SK-N-SH (cell line): ENCODE measurements at regions not wholly inside any gene's neighbourhood (a gene's known extent, or its start where the extent isn't known, plus 50 kb on each side); places are given as distances from the start of the nearest gene placed in this dataset.

ENCODE experiments used
- EZH2phosphoT487 ChIP-seq: fragments of 200-600 bp; sonication (generic); IDR thresholded peaks from 2 replicates; pipeline ENCODE4 v1.6.1; 2017; ENCODE audit warnings: low read depth, mixed run types, mild to moderate bottlenecking, antibody characterized with exemption, moderate library complexity, borderline replicate concordance
- POLR2AphosphoS5 ChIP-seq: IDR thresholded peaks from 2 replicates; pipeline ENCODE4 v1.6.1; 2012; ENCODE audit warnings: low read depth, low read length
- SMC3 ChIP-seq: IDR thresholded peaks from 2 replicates; pipeline ENCODE4 v1.6.1; 2012; ENCODE audit warnings: low read depth, low read length, improper control_type of control experiment
- TEAD4 ChIP-seq: IDR thresholded peaks from 2 replicates; pipeline ENCODE4 v1.4.0; 2012; ENCODE audit warnings: mild to moderate bottlenecking, borderline replicate concordance; ENCODE audit not compliant: insufficient read depth
- YY1 ChIP-seq: IDR thresholded peaks from 2 replicates; pipeline ENCODE4 v1.4.0; 2012; ENCODE audit warnings: low read depth, mild to moderate bottlenecking
- TF ChIP-seq, protein P1 (sequence below): IDR thresholded peaks from 2 replicates; pipeline ENCODE4 v1.4.0; 2012; ENCODE audit warnings: low read depth, borderline replicate concordance
- TF ChIP-seq, protein P2 (sequence below): fragments of 150-350 bp; IDR thresholded peaks from 2 replicates; pipeline ENCODE4 v1.6.1; 2017; ENCODE audit warnings: antibody characterized with exemption, low read length, low read depth, borderline replicate concordance
- TF ChIP-seq, protein P3 (sequence below): fragments of 200-600 bp; sonication (generic); IDR thresholded peaks from 2 replicates; pipeline ENCODE4 v1.6.1; 2017; ENCODE audit warnings: antibody characterized with exemption, mild to moderate bottlenecking, moderate library complexity

DNA sequence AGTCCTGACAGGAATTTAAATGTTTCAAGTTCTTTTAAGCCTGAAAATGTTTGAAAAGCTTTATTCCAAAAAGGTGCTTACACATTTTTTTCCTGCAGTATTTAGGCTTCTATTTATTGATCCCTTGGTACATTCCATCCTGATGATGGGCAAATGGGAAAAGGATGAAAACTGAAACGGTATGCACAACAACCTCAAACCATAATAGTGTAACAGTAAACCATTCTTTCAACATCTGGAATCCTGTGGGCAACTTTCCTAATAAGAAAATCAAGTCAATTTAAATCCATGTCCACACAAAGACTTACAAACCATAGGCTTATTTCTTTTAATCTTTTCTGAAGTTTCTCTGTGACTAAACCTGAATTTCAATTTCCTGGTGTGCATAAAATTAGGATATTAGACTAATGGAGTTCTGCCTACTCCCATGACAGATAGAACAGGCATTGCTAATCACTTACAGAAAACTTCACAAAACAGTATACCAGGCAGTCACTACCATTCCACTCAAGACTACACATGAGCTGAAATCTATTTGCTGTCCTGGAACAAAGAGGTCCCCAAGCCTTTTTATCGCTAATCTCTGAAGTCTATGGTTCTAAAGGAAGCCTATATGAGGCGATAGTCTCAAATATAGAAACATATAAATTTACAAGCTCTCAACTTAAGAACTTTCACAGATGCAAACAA is 103.3 kb downstream of the DLEU7 start:
- no peak for TF ChIP-seq SMC3
- no peak for TF ChIP-seq POLR2AphosphoS5
- TF ChIP-seq, protein P1, sequence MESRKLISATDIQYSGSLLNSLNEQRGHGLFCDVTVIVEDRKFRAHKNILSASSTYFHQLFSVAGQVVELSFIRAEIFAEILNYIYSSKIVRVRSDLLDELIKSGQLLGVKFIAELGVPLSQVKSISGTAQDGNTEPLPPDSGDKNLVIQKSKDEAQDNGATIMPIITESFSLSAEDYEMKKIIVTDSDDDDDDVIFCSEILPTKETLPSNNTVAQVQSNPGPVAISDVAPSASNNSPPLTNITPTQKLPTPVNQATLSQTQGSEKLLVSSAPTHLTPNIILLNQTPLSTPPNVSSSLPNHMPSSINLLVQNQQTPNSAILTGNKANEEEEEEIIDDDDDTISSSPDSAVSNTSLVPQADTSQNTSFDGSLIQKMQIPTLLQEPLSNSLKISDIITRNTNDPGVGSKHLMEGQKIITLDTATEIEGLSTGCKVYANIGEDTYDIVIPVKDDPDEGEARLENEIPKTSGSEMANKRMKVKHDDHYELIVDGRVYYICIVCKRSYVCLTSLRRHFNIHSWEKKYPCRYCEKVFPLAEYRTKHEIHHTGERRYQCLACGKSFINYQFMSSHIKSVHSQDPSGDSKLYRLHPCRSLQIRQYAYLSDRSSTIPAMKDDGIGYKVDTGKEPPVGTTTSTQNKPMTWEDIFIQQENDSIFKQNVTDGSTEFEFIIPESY: no peak
- TF ChIP-seq, protein P2, sequence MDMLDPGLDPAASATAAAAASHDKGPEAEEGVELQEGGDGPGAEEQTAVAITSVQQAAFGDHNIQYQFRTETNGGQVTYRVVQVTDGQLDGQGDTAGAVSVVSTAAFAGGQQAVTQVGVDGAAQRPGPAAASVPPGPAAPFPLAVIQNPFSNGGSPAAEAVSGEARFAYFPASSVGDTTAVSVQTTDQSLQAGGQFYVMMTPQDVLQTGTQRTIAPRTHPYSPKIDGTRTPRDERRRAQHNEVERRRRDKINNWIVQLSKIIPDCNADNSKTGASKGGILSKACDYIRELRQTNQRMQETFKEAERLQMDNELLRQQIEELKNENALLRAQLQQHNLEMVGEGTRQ: no peak
- no peak for TF ChIP-seq EZH2phosphoT487
- TF ChIP-seq, protein P3, sequence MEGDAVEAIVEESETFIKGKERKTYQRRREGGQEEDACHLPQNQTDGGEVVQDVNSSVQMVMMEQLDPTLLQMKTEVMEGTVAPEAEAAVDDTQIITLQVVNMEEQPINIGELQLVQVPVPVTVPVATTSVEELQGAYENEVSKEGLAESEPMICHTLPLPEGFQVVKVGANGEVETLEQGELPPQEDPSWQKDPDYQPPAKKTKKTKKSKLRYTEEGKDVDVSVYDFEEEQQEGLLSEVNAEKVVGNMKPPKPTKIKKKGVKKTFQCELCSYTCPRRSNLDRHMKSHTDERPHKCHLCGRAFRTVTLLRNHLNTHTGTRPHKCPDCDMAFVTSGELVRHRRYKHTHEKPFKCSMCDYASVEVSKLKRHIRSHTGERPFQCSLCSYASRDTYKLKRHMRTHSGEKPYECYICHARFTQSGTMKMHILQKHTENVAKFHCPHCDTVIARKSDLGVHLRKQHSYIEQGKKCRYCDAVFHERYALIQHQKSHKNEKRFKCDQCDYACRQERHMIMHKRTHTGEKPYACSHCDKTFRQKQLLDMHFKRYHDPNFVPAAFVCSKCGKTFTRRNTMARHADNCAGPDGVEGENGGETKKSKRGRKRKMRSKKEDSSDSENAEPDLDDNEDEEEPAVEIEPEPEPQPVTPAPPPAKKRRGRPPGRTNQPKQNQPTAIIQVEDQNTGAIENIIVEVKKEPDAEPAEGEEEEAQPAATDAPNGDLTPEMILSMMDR: no peak
- no peak for TF ChIP-seq YY1
- TF ChIP-seq TEAD4: no peak
